ENCODE measurements at regions not wholly inside any gene's neighbourhood (a gene's known extent, or its start where the extent isn't known, plus 50 kb on each side); places are given as distances from the start of the nearest gene placed in this dataset.
A peak's percentile ranks its signal among the peaks of the same experiment; 100 is the strongest.

DNA sequence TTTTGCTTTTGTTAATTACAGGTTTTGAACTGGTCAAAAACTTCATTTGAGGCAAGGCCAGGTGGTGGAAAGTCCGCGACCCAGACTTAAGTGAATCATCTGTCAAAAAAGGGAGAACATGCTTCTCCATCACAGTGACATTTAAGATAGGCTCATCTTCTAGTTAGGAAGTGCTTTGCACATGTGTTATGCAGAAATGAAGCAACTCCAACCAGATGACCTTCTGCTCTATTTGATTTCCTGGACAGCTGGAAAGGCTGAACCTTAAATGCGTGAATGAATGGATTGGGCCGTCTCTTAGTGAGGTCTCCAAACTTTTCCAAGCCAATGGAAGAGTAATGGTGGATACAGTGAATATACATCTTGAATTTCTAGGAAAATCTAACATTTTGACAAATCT is 101.6 kb upstream of the FAM13C start:
- no TSS peak for BruUV-seq (replicated peaks)
- H3K9ac ChIP-seq (ENCODE audit: low read length) = no peak overlapping the region
- no peak for DNase-seq
- no peak for TF ChIP-seq EZH2 (IDR thresholded peaks at IDR 0.05; ENCODE audit: low read length, unreplicated experiment)
- TF ChIP-seq, protein P1, sequence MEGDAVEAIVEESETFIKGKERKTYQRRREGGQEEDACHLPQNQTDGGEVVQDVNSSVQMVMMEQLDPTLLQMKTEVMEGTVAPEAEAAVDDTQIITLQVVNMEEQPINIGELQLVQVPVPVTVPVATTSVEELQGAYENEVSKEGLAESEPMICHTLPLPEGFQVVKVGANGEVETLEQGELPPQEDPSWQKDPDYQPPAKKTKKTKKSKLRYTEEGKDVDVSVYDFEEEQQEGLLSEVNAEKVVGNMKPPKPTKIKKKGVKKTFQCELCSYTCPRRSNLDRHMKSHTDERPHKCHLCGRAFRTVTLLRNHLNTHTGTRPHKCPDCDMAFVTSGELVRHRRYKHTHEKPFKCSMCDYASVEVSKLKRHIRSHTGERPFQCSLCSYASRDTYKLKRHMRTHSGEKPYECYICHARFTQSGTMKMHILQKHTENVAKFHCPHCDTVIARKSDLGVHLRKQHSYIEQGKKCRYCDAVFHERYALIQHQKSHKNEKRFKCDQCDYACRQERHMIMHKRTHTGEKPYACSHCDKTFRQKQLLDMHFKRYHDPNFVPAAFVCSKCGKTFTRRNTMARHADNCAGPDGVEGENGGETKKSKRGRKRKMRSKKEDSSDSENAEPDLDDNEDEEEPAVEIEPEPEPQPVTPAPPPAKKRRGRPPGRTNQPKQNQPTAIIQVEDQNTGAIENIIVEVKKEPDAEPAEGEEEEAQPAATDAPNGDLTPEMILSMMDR (conservative IDR thresholded peaks at IDR 0.05; ENCODE audit: low read depth, low read length) = no peak
- no peak for TF ChIP-seq EZH2phosphoT487 (IDR thresholded peaks at IDR 0.05; ENCODE audit: borderline replicate concordance, low read length)
- H2AFZ ChIP-seq (ENCODE audit: low read length) = no peak overlapping the region
- ChIA-PET POLR2A (ENCODE audit: unreplicated experiment) (no interaction called here), CTCF (no interaction called here)
- H3K4me1 ChIP-seq (ENCODE audit: insufficient read depth, low read length) = no peaks in the 10 kb centered on the region
- H3K4me2 ChIP-seq (ENCODE audit: low read length) = no peak overlapping the region
- no peaks in the 10 kb centered on the region for H4K20me1 ChIP-seq (ENCODE audit: low read length)
- no peaks in the 10 kb centered on the region for H3K9me2 ChIP-seq (replicated peaks; ENCODE audit: low read length)
- ATAC-seq = no peak
- no peak overlapping the region for H3K27ac ChIP-seq (ENCODE audit: low read length)
- no peaks in the 10 kb centered on the region for H3K36me3 ChIP-seq (ENCODE audit: low read depth, low read length)
- intact Hi-C loops (cut with micrococcal nuclease) = loop anchor here (10.0 kb wide), 1 partner anchor 509 kb away; no protein-coding TSS in a partner anchor
- H3K4me3 ChIP-seq (ENCODE audit: low read length) = no peak overlapping the region
- H3K27me3 ChIP-seq (ENCODE audit: low read length) = peaks cover 20% of the 10 kb centered on the region; the same call in 1 of the 2 replicates
- no peaks in the 10 kb centered on the region for H3K79me2 ChIP-seq (ENCODE audit: low read length)
- H3K9me3 ChIP-seq (ENCODE audit: low read length) = 0 out of 2 replicates have a peak, but pooled peaks cover under 1% of the 10 kb centered on the region
- H3F3A ChIP-seq (ENCODE audit: low read length, unreplicated experiment) = no peaks in the 10 kb centered on the region

DNA sequence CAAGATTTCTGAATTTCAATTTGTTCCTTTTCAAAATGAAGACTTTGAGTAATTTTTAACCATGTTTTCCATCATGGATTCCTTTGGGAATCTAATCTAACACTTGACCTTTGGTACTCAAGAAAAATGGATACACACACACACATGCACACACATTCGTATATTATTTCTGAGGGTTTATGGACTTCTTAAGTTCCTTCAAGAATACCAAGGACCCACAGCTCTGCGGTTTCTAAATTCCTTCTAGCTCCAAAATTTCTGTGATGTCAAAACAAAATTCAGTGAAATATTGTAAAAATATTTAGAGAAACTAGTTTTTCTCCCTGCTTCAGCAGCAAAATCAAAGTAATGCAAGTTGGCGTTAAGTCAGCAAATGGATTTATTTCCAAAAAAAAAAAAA is 98.3 kb upstream of the FAM13C start:
- no peak overlapping the region for H3K4me3 ChIP-seq (ENCODE audit: low read length)
- ATAC-seq = no peak
- BruUV-seq (replicated peaks) = no TSS peak

DNA sequence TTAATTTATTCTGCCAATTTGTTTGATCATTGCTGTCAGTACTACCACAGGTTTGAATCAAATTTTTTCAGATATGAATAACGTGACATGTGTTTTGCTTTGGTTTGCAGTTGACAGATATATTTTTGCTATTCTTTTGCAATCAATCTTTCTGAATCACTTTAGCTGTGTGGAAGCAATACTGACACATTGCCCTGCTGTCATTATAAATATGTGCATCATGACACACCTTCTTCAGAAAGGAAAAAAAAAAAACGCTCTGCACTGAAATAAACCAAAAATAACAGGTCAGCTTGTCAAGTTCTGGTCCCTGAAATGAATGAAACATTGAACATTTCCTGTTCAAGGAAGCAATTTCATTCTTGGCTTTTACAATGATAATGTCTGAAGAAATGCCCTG is 93.8 kb upstream of the FAM13C start:
- no peaks in the 10 kb centered on the region for H3K36me3 ChIP-seq (ENCODE audit: low read depth, low read length)
- H3K4me3 ChIP-seq (ENCODE audit: low read length) = no peak overlapping the region
- no peak overlapping the region for H2AFZ ChIP-seq (ENCODE audit: low read length)
- H3K27ac ChIP-seq (ENCODE audit: low read length) = no peak overlapping the region
- DNase-seq = peak; percentile 25
- BruUV-seq (replicated peaks) = no TSS peak
- H3F3A ChIP-seq (ENCODE audit: low read length, unreplicated experiment) = no peaks in the 10 kb centered on the region
- ATAC-seq = no peak
- H4K20me1 ChIP-seq (ENCODE audit: low read length) = no peaks in the 10 kb centered on the region
- no peak overlapping the region for H3K4me2 ChIP-seq (ENCODE audit: low read length)
- intact Hi-C loops (cut with micrococcal nuclease) = no loop called here
- POLR2A ChIA-PET (ENCODE audit: unreplicated experiment) = no interaction called here
- H3K27me3 ChIP-seq (ENCODE audit: low read length) = peaks cover 45% of the 10 kb centered on the region
- no peak overlapping the region for H3K9ac ChIP-seq (ENCODE audit: low read length)
- CTCF ChIA-PET = no interaction called here
- no peaks in the 10 kb centered on the region for H3K79me2 ChIP-seq (ENCODE audit: low read length)
- no peaks in the 10 kb centered on the region for H3K4me1 ChIP-seq (ENCODE audit: insufficient read depth, low read length)
- H3K9me3 ChIP-seq (ENCODE audit: low read length) = no peaks in the 10 kb centered on the region
- TF ChIP-seq EZH2 (IDR thresholded peaks at IDR 0.05; ENCODE audit: low read length, unreplicated experiment) = no peak
- TF ChIP-seq, protein P1 (conservative IDR thresholded peaks at IDR 0.05; ENCODE audit: low read depth, low read length) = no peak
- no peak for TF ChIP-seq EZH2phosphoT487 (IDR thresholded peaks at IDR 0.05; ENCODE audit: borderline replicate concordance, low read length)
- H3K9me2 ChIP-seq (replicated peaks; ENCODE audit: low read length) = no peaks in the 10 kb centered on the region

More for the DNA sequence above, 98.3 kb upstream of the FAM13C start:
- TF ChIP-seq EZH2phosphoT487 (IDR thresholded peaks at IDR 0.05; ENCODE audit: borderline replicate concordance, low read length) = no peak
- TF ChIP-seq EZH2 (IDR thresholded peaks at IDR 0.05; ENCODE audit: low read length, unreplicated experiment) = no peak
- TF ChIP-seq, protein P1 (conservative IDR thresholded peaks at IDR 0.05; ENCODE audit: low read depth, low read length) = no peak
- no peaks in the 10 kb centered on the region for H3K79me2 ChIP-seq (ENCODE audit: low read length)
- no peak overlapping the region for H3K4me2 ChIP-seq (ENCODE audit: low read length)
- H3K36me3 ChIP-seq (ENCODE audit: low read depth, low read length) = no peaks in the 10 kb centered on the region
- H2AFZ ChIP-seq (ENCODE audit: low read length) = no peak overlapping the region
- H4K20me1 ChIP-seq (ENCODE audit: low read length) = no peaks in the 10 kb centered on the region
- H3K9ac ChIP-seq (ENCODE audit: low read length) = no peak overlapping the region
- DNase-seq = no peak
- ChIA-PET CTCF (no interaction called here), POLR2A (ENCODE audit: unreplicated experiment) (no interaction called here)
- H3K9me2 ChIP-seq (replicated peaks; ENCODE audit: low read length) = no peaks in the 10 kb centered on the region
- H3K27ac ChIP-seq (ENCODE audit: low read length) = no peak overlapping the region
- no peaks in the 10 kb centered on the region for H3F3A ChIP-seq (ENCODE audit: low read length, unreplicated experiment)
- peaks cover 30% of the 10 kb centered on the region for H3K27me3 ChIP-seq (ENCODE audit: low read length)
- intact Hi-C loops (cut with micrococcal nuclease) = loop anchor here (10.0 kb wide), 1 partner anchor 506 kb away; no protein-coding TSS in a partner anchor
- no peaks in the 10 kb centered on the region for H3K9me3 ChIP-seq (ENCODE audit: low read length)
- no peaks in the 10 kb centered on the region for H3K4me1 ChIP-seq (ENCODE audit: insufficient read depth, low read length)
